Body of pancreas (tissue), 4 donors: ENCODE measurements at regions not wholly inside any gene's neighbourhood (a gene's known extent, or its start where the extent isn't known, plus 50 kb on each side); places are given as distances from the start of the nearest gene placed in this dataset.

Experiments
- ATAC-seq: fragments of 150-250 bp; one replicate; pipeline ENCODE4 v1.9.1; 2016
- DNase-seq, 4 donors: peaks; one replicate each; pipeline ENCODE4 v3.0.0-alpha.2; 2019
- H3K27ac ChIP-seq, 4 donors: fragments of 200-600 bp; sonication (generic); 1 replicate in 3 of 4; 2 replicates in 1 of 4; pipeline versions ENCODE4 v1.5.1 to v1.6.1; 2016 to 2019; ENCODE audit warnings: mild to moderate bottlenecking in 1 of 4, mixed read lengths in 1 of 4, moderate library complexity in 1 of 4
- H3K27me3 ChIP-seq, 2 donors: fragments of 200-600 bp; sonication (generic); one replicate each; pipeline ENCODE4 v1.6.0; 2016; ENCODE audit warnings: mild to moderate bottlenecking in 1 of 2
- H3K36me3 ChIP-seq, 2 donors: fragments of 200-600 bp; sonication (generic); replicated peaks in 1 of 2; 2 replicates each; pipeline ENCODE4 v1.5.1; 2016; ENCODE audit warnings: low read depth in 2 of 2; ENCODE audit not compliant: insufficient read depth in 1 of 2
- H3K4me1 ChIP-seq: fragments of 200-600 bp; sonication (generic); one replicate; pipeline ENCODE4 v1.6.0; 2016
- H3K4me3 ChIP-seq, 2 donors: fragments of 200-600 bp; sonication (generic); 1 replicate in 1 of 2; 2 replicates in 1 of 2; pipeline ENCODE4 v1.5.1; 2016 to 2019
- H3K9me3 ChIP-seq, 3 donors: fragments of 200-600 bp; sonication (generic); 1 replicate in 2 of 3; 2 replicates in 1 of 3; pipeline ENCODE4 v1.5.1; 2016
- CTCF ChIP-seq, 7 experiments: fragments of 450-650 bp in 4 of 7; fragments of 200-600 bp in 3 of 7; sonication (generic) in 3 of 7; IDR thresholded peaks; one replicate each; pipeline ENCODE4 v1.5.1; 2016 to 2019; ENCODE audit warnings: antibody characterized with exemption in 7 of 7
- POLR2A ChIP-seq, 3 donors: fragments of 450-650 bp; IDR thresholded peaks; one replicate each; pipeline ENCODE4 v1.6.1; 2016; ENCODE audit warnings: antibody characterized with exemption in 3 of 3, mild to moderate bottlenecking in 2 of 3
- WGBS, 2 donors: methylation state at CpG; one replicate each; pipeline ENCODE4 v1.1.5; 2017; 5-methylcytosine and 5-hydroxymethylcytosine counted together
- intact Hi-C: fragments of 100-400 bp; cut with DNase I; formaldehyde crosslinking; loops from one replicate; pipeline ENCODE4 v1.15.1; 2023

GRCh38 chr13:81760316-81760715, 1419.4 kb upstream of the SPRY2 start:
- Histone ChIP-seq H3K27ac (no peak overlapping the region), H3K9me3 (no peaks in the 10 kb centered on the region), H3K36me3 (no peaks in the 10 kb centered on the region), H3K4me1 (no peaks in the 10 kb centered on the region), H3K27me3 (no peaks in the 10 kb centered on the region), H3K4me3 (no peak overlapping the region)
- TF ChIP-seq POLR2A (IDR thresholded peaks at IDR 0.05) (no peak), CTCF (IDR thresholded peaks at IDR 0.05) (no peak)
- no peak for ATAC-seq
- DNase-seq: no peak
- intact Hi-C loops: no loop called here
- WGBS, 2 donors: 82 to 85% methylated on average over 2 of the region's 2 CpGs

GRCh38 chr13:81757348-81757970, 1416.5 kb upstream of the SPRY2 start:
- H3K4me3 ChIP-seq: no peak overlapping the region
- TF ChIP-seq CTCF (IDR thresholded peaks at IDR 0.05): no peak
- no peak for TF ChIP-seq POLR2A (IDR thresholded peaks at IDR 0.05)
- no peak overlapping the region for H3K27ac ChIP-seq
- ATAC-seq (no peak), DNase-seq (no peak)
- no peaks in the 10 kb centered on the region for H3K27me3 ChIP-seq
- no peaks in the 10 kb centered on the region for H3K36me3 ChIP-seq
- intact Hi-C loops: no loop called here
- H3K4me1 ChIP-seq: no peaks in the 10 kb centered on the region
- H3K9me3 ChIP-seq: no peaks in the 10 kb centered on the region

GRCh38 chr13:81745391-81745790, 1404.5 kb upstream of the SPRY2 start:
- H3K9me3 ChIP-seq: no peaks in the 10 kb centered on the region
- WGBS, 2 donors: 88 to 89% methylated on average over 4 of the region's 4 CpGs
- no peak overlapping the region for H3K4me3 ChIP-seq
- no peaks in the 10 kb centered on the region for H3K36me3 ChIP-seq
- no peak overlapping the region for H3K27ac ChIP-seq
- ATAC-seq (no peak), DNase-seq (no peak)
- intact Hi-C loops: no loop called here
- TF ChIP-seq POLR2A (IDR thresholded peaks at IDR 0.05) (no peak), CTCF (IDR thresholded peaks at IDR 0.05) (no peak)
- no peaks in the 10 kb centered on the region for H3K4me1 ChIP-seq
- H3K27me3 ChIP-seq: no peaks in the 10 kb centered on the region

GRCh38 chr13:81738364-81738763, 1397.4 kb upstream of the SPRY2 start:
- intact Hi-C loops: no loop called here
- Histone ChIP-seq H3K9me3 (no peaks in the 10 kb centered on the region), H3K4me3 (no peak overlapping the region), H3K27me3 (no peaks in the 10 kb centered on the region), H3K4me1 (no peaks in the 10 kb centered on the region), H3K27ac (no peak overlapping the region), H3K36me3 (no peaks in the 10 kb centered on the region)
- TF ChIP-seq CTCF (IDR thresholded peaks at IDR 0.05) (no peak), POLR2A (IDR thresholded peaks at IDR 0.05) (no peak)
- ATAC-seq (no peak), DNase-seq (no peak)
- WGBS, 2 donors: 17 to 19% methylated on average over 1 of the region's 1 CpG

GRCh38 chr13:81726037-81726726, 1385.3 kb upstream of the SPRY2 start:
- ATAC-seq (no peak), DNase-seq (no peak)
- no peaks in the 10 kb centered on the region for H3K9me3 ChIP-seq
- intact Hi-C loops: no loop called here
- H3K27ac ChIP-seq: no peak overlapping the region
- H3K36me3 ChIP-seq: no peaks in the 10 kb centered on the region
- TF ChIP-seq POLR2A (IDR thresholded peaks at IDR 0.05) (no peak), CTCF (IDR thresholded peaks at IDR 0.05) (no peak)
- 83% methylated on average over 14 of the region's 14 CpGs for WGBS, 2 donors
- H3K27me3 ChIP-seq: no peaks in the 10 kb centered on the region
- H3K4me1 ChIP-seq: no peaks in the 10 kb centered on the region
- no peak overlapping the region for H3K4me3 ChIP-seq
